Lung microvascular endothelial cell (primary cell): ENCODE measurements at regions not wholly inside any gene's neighbourhood (a gene's known extent, or its start where the extent isn't known, plus 50 kb on each side); places are given as distances from the start of the nearest gene placed in this dataset.
"Not testable (repeated sequence)": the region's sequence is repeated elsewhere in the genome, so short reads cannot be mapped to it uniquely, and the experiment has no call there.

Experiments
- DNase-seq, 2 donors: peaks; one replicate each; pipeline versions ENCODE4 v3.0.0 to v3.0.0-alpha.2; 2010; ENCODE audit warnings: low read depth in 2 of 2

DNA sequence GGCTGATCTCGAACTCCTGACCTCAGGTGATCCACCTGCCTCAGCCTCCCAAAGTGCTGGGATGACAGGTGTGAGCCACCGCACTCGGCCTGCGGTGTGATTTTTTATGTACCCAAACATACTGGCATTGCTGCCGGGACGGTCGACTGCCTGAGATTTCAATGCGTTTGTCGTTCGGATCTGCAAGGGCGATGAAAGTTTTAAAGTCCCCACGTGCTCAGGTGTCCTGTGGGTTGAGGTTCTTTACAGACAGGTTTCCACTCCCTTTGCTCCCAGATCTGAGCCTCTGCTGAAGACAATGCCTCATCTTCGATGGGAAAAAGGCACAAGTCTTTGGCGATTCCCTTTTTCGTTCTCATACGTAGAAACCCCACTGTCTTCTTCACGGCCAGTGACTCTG, 78.1 kb upstream of the SHOX start:
- DNase-seq: no peak

GRCh38 chrX:554271-554670, 76.3 kb upstream of the SHOX start:
- no peak for DNase-seq

DNA sequence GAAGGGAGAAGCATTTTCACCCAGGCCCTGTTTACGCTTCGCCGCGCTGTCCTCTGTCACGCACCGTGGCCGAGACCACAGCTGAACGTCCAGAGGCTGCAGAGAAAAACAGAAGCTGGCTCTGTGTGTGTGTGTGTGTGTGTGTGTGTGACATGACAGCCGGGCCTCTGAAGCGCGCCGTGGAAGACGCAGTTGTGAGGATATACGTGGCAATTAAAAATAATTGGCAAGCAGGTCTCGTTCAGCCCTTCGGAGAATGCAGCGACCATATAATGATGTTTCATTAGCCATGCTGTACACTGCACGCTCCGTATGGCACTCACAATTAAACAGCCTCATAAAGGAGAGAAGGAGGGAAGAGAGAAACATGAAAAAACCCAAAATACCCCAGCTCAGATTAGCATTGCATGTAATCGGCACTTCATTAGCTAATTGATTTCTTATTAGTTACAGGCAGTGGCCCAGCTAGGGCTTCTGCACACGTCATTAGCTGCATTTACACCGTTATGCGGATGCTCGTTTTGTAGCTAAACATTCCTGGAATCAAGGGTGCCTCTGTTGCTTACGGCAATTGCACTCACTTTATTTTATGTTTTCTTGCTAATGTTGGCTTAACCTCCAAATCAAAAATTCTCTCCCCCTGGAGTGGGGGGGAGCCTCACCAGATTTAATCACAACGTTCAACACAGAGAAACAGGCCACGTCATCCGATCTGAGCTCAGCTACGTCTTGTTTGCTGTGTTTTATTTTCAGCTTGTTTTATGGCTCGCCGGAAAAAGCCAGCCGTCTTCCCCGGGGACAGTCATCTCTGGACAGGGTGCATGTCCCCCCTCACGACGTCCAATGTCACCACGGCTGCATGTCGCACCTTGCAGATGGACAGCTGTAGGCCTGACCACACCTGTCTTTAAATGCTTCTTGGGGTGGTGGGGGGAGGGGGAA, 74.6 kb upstream of the SHOX start:
- DNase-seq: no peak

DNA sequence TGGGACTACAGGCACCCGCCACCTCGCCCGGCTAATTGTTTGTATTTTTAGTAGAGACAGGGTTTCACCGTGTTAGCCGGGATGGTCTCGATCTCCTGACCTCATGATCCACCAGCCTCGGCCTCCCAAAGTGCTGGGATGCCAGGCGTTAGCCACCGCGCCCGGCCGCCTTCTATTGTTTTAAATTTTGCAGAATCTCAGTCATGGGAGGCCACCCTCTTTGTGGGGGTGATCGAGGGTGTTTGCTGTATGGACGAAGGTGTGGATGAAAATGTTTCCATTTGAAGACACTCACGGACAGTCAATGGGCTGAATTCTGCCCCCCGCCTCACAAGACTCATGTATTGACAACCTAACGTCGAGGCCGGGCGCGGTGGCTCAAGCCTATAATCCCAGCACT, 73.0 kb upstream of the SHOX start:
- DNase-seq: not testable (repeated sequence)

GRCh38 chrX:559282-559681, 71.3 kb upstream of the SHOX start:
- DNase-seq: not testable (repeated sequence)

- no peak for DNase-seq
Observed at GRCh38 chrX:567891-568290, 62.7 kb upstream of the SHOX start.

- DNase-seq: no peak
Observed at GRCh38 chrX:568311-568710, 62.3 kb upstream of the SHOX start.

GRCh38 chrX:572538-573124, 58.0 kb upstream of the SHOX start:
- DNase-seq: no peak

DNA sequence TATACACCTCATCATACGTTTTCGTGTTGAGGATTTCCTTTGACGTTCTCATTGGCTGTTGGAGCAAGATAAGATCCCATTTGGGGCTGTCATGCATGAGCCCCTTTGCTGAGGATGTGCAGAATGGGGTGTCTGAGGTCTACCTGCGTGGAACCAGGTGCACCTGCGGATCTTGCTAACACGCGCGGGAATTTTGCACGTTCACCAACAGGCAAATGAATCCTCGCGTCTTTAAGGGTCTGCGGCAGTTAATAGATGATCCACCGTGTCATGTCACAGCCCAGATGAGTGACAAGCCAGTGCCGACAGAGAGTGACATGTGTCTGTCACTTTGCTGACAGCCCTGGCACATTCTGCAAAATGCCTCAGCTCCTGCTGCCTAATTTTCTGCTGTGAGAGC, 56.3 kb upstream of the SHOX start:
- DNase-seq: no peak

GRCh38 chrX:574830-575229, 55.8 kb upstream of the SHOX start:
- no peak for DNase-seq

DNA sequence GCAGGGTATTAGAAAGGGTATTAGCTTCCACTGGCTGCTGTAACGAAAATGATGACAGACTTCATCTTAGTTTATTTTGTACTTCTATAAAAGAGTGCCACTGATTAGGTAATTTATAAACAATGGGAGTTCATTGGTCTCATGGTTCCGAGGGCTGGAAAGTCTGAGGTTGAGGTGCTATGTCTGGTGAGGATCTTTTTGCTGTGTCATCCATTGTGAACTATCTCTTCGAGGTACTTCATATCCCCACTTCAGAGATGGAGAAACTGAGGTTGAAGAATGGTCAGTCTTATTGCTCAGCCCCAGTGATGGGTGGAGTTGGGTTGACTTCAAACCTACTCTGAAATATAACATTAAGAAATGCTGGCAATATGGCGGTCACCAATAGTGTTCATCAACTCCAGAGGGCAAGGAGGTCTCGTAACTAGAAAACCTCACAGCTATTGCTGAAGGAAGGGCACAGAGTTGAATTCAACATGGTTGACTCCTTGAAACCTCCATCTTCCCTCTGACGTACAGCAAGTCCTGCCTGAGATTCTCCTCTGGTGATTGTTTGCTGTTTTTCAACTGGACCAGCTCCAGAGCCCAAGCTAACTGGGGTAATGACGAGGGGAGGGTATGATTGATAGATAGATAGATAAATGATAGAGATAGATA, 53.6 kb upstream of the SHOX start:
- DNase-seq: no peak

GRCh38 chrX:578531-578930, 52.1 kb upstream of the SHOX start:
- no peak for DNase-seq

GRCh38 chrX:580030-580429, 50.6 kb upstream of the SHOX start:
- DNase-seq: no peak
